Esophagus muscularis mucosa (tissue), 3 donors: ENCODE measurements at regions not wholly inside any gene's neighbourhood (a gene's known extent, or its start where the extent isn't known, plus 50 kb on each side); places are given as distances from the start of the nearest gene placed in this dataset.

Experiments used
- CTCF ChIP-seq, 3 experiments: fragments of 200-600 bp in 2 of 3; fragments of 450-650 bp in 1 of 3; sonication (generic) in 2 of 3; IDR thresholded peaks; one replicate each; pipeline ENCODE4 v1.5.1; 2017 to 2019; ENCODE audit warnings: antibody characterized with exemption in 3 of 3, mild to moderate bottlenecking in 2 of 3, moderate library complexity in 1 of 3
- POLR2A ChIP-seq: fragments of 450-650 bp; IDR thresholded peaks from one replicate; pipeline ENCODE4 v1.6.1; 2017; ENCODE audit warnings: antibody characterized with exemption, moderate library complexity, mild to moderate bottlenecking, low read depth
- POLR2AphosphoS5 ChIP-seq, 2 donors: sonication (generic); formaldehyde crosslinking; IDR thresholded peaks; one replicate each; pipeline ENCODE4 v1.6.1; 2017; ENCODE audit warnings: antibody characterized with exemption in 2 of 2

GRCh38 chr13:100796463-100796862 lies 121.9 kb upstream of the TMTC4 start:
- no peak for TF ChIP-seq POLR2A
- TF ChIP-seq POLR2AphosphoS5 (IDR thresholded peaks at IDR 0.05): no peak
- TF ChIP-seq CTCF (IDR thresholded peaks at IDR 0.05): no peak
